Gastroesophageal sphincter (tissue), 3 donors: ENCODE measurements at regions not wholly inside any gene's neighbourhood (a gene's known extent, or its start where the extent isn't known, plus 50 kb on each side); places are given as distances from the start of the nearest gene placed in this dataset.

Experiments used
- CTCF ChIP-seq, 4 experiments: fragments of 200-600 bp in 2 of 4; fragments of 450-650 bp in 2 of 4; sonication (generic) in 1 of 4; IDR thresholded peaks; one replicate each; pipeline ENCODE4 v1.5.1; 2017 to 2019; ENCODE audit warnings: antibody characterized with exemption in 4 of 4, mild to moderate bottlenecking in 2 of 4, moderate library complexity in 2 of 4
- EP300 ChIP-seq: sonication (generic); formaldehyde crosslinking; IDR thresholded peaks from one replicate; pipeline ENCODE4 v1.6.1; 2017; ENCODE audit warnings: antibody characterized with exemption, mild to moderate bottlenecking
- POLR2A ChIP-seq, 2 donors: fragments of 450-650 bp; IDR thresholded peaks; one replicate each; pipeline ENCODE4 v1.6.1; 2017; ENCODE audit warnings: antibody characterized with exemption in 2 of 2, mild to moderate bottlenecking in 2 of 2, moderate library complexity in 1 of 2

DNA sequence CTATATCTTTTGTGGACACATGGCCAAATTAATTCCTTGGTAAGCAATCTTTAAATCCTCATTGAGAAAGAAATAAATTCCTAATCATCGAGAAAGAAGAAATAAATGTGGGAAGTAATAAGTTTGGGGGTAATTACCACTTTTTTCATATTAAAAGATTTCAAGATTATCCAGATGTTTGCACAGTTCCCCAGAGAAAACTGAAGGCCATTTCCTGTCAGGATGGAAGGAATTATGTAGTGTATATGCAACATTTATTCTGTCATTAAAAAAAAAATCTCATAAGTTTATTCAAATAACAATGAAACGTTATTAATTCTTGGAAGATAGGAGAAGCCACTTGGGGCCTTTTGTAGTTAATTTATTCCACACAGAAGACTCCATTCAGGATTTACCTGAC, 385.6 kb upstream of the NR3C2 start:
- no peak for TF ChIP-seq EP300
- no peak for TF ChIP-seq POLR2A (IDR thresholded peaks at IDR 0.05)
- TF ChIP-seq CTCF (IDR thresholded peaks at IDR 0.05), result no peak
